Caco-2 (cell line): ENCODE measurements at regions not wholly inside any gene's neighbourhood (a gene's known extent, or its start where the extent isn't known, plus 50 kb on each side); places are given as distances from the start of the nearest gene placed in this dataset.

Source experiments
- BruUV-seq: library from RNA; stranded (reverse); fragments of 400-500 nt; replicated peaks from 2 replicates; lab custom pipeline; 2021; lab: Mats Ljungman, UMichigan
- CTCF ChIA-PET: fragments of 300-600 bp; sonication (Branson Sonifier 250); formaldehyde crosslinking; loops from one replicate; lab custom pipeline; 2022; ENCODE audit warnings: antibody characterized with exemption; lab: Charles Lee
- POLR2A ChIA-PET: fragments of 300-600 bp; sonication (Branson Sonifier 250); formaldehyde crosslinking; loops from one replicate; lab custom pipeline; 2022; ENCODE audit warnings: antibody characterized with exemption; lab: Charles Lee
- DNase-seq, 2 experiments: peaks; one replicate each; pipeline versions ENCODE4 v3.0.0 to v3.0.0-alpha.2; 2020 to 2022
- H3K27me3 ChIP-seq: replicated peaks from 2 replicates; pipeline ENCODE4 v1.6.0; 2011; ENCODE audit warnings: low read length; ENCODE audit not compliant: control insufficient read depth, insufficient read depth
- H3K36me3 ChIP-seq: 2 replicates; pipeline ENCODE4 v1.5.1; 2011; ENCODE audit warnings: low read length; ENCODE audit not compliant: control insufficient read depth, insufficient read depth
- H3K4me1 ChIP-seq: fragments of 250-450 bp; sonication (Bioruptor Pico); 2 replicates; pipeline ENCODE4 v1.5.1; 2020; ENCODE audit warnings: mild to moderate bottlenecking
- H3K4me3 ChIP-seq: 2 replicates; pipeline ENCODE4 v1.5.1; 2011; ENCODE audit warnings: low read depth, mild to moderate bottlenecking, control low read depth, low read length
- H3K9me3 ChIP-seq: fragments of 250-450 bp; sonication (Bioruptor Pico); 2 replicates; pipeline ENCODE4 v1.5.1; 2020; ENCODE audit warnings: mild to moderate bottlenecking, moderate library complexity
- H3K27ac Mint-ChIP-seq: one replicate; pipeline ENCODE4 v1.8.0; 2022; ENCODE audit warnings: mixed read lengths; ENCODE audit not compliant: unreplicated experiment
- H3K27me3 Mint-ChIP-seq: one replicate; pipeline ENCODE4 v1.8.0; 2022; ENCODE audit warnings: mixed read lengths; ENCODE audit not compliant: insufficient read depth, unreplicated experiment
- H3K36me3 Mint-ChIP-seq: one replicate; pipeline ENCODE4 v1.8.0; 2022; ENCODE audit warnings: mild to moderate bottlenecking, mixed read lengths; ENCODE audit not compliant: insufficient read depth, unreplicated experiment
- H3K4me1 Mint-ChIP-seq: one replicate; pipeline ENCODE4 v1.8.0; 2022; ENCODE audit warnings: low read depth, mixed read lengths; ENCODE audit not compliant: unreplicated experiment
- H3K4me3 Mint-ChIP-seq: one replicate; pipeline ENCODE4 v1.8.0; 2022; ENCODE audit warnings: mild to moderate bottlenecking, moderate library complexity, mixed read lengths; ENCODE audit not compliant: unreplicated experiment
- H3K9me3 Mint-ChIP-seq: one replicate; pipeline ENCODE4 v1.8.0; 2022; ENCODE audit warnings: mixed read lengths; ENCODE audit not compliant: unreplicated experiment
- intact Hi-C: fragments of 100-400 bp; cut with micrococcal nuclease; formaldehyde crosslinking; loops from one replicate; pipeline ENCODE4 v1.10.0; 2022; ENCODE audit not compliant: unreplicated experiment
- TF ChIP-seq, protein P1 (sequence below), 2 experiments: fragments of 200-600 bp in 1 of 2; IDR thresholded peaks; 1 replicate in 1 of 2; 2 replicates in 1 of 2; pipeline versions ENCODE4 v1.5.1 to v1.8.0; 2011 to 2022; ENCODE audit warnings: antibody characterized with exemption in 1 of 2, control low read depth in 1 of 2, inconsistent platforms in 1 of 2, low read depth in 1 of 2, low read length in 1 of 2, mild to moderate bottlenecking in 1 of 2, moderate library complexity in 1 of 2; ENCODE audit not compliant: insufficient read depth in 1 of 2, severe bottlenecking in 1 of 2, unreplicated experiment in 1 of 2

DNA sequence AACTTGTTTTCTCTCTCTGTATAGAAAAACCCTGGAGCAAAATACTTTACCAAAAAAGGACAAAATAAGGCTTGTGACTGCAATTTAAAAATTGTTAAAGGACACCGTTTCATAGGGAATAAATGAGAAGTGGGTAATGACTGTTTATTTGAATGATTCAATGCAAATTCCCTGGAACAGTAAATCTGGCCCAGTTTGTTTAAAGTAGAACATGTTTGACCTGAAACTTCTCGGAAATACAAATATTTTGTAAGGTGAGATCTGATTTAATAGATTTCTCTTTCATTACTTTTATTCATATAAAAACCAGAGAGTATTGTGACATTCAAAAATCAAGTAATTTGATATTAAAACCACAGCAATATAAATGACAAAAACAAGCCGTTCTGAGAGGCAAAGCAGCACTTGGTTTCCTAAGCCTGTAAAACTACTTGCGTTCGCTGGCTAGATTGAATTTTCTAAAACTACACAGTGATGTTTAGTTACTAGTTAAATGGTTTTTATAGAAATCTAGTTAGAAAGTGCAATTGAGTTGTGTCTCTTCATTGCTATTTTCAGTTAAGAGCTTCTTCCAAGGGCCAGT lies 76.8 kb upstream of the PITRM1 start:
- no peak overlapping the region for H3K27ac Mint-ChIP-seq

DNA sequence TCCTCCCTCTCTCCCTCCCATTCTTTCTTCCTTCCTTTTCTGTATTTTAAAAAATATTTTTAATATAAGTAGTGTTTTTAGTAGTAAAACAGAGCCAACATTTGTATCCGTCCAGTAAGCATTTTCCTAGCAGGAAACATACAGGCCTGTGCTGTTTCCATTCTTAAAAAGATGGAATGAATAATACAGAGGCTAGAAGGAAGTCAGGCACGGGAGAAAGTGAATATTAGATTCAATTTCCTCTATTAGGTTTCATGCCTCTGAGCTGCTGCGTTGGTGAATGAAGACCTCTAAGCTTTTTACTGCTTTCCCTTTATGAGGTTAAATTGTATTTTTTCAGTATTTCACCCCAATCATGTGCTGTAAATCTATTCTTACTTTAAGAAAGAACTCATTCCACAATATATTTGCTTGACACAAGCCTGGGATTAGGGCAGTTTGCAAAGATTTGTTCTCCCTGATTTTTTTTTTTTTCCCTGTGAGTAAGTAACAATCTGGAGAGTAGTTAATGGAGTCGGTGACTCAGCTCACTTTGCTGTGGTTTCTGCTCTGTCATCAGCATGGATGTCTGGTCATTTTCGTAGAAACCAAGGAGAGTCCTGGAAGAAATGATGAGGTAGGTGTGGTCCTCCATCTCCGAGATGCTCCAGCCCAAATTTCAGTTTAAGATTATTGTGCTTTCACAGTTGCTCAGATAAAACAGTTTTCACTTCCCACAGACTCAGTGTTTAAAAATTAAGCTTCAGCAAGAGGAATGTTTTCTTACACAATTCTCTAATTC lies 76.1 kb upstream of the PITRM1 start:
- CTCF ChIA-PET, result no interaction called here
- Mint-ChIP-seq H3K27me3 (peaks cover 9% of the 10 kb centered on the region), H3K36me3 (no peaks in the 10 kb centered on the region), H3K27ac (no peak overlapping the region), H3K9me3 (no peaks in the 10 kb centered on the region), H3K4me1 (no peaks in the 10 kb centered on the region), H3K4me3 (no peak overlapping the region)
- Histone ChIP-seq H3K9me3 (0 out of 2 replicates have a peak, but pooled peaks cover 5% of the 10 kb centered on the region), H3K4me3 (no peak overlapping the region), H3K4me1 (peaks cover 3% of the 10 kb centered on the region; the same call in 1 of the 2 replicates), H3K36me3 (no peaks in the 10 kb centered on the region), H3K27me3 (no peaks in the 10 kb centered on the region)
- TF ChIP-seq, protein P1, sequence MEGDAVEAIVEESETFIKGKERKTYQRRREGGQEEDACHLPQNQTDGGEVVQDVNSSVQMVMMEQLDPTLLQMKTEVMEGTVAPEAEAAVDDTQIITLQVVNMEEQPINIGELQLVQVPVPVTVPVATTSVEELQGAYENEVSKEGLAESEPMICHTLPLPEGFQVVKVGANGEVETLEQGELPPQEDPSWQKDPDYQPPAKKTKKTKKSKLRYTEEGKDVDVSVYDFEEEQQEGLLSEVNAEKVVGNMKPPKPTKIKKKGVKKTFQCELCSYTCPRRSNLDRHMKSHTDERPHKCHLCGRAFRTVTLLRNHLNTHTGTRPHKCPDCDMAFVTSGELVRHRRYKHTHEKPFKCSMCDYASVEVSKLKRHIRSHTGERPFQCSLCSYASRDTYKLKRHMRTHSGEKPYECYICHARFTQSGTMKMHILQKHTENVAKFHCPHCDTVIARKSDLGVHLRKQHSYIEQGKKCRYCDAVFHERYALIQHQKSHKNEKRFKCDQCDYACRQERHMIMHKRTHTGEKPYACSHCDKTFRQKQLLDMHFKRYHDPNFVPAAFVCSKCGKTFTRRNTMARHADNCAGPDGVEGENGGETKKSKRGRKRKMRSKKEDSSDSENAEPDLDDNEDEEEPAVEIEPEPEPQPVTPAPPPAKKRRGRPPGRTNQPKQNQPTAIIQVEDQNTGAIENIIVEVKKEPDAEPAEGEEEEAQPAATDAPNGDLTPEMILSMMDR (IDR thresholded peaks at IDR 0.05; ENCODE audit: insufficient read depth in 1 of 2, low read depth in 1 of 2, low read length in 1 of 2, severe bottlenecking in 1 of 2, unreplicated experiment in 1 of 2), result no peak
- DNase-seq, result no peak
- intact Hi-C loops, result no loop called here
- no TSS peak for BruUV-seq
- POLR2A ChIA-PET, result no interaction called here

More for the DNA sequence above, 76.8 kb upstream of the PITRM1 start:
- H3K9me3 ChIP-seq, result 0 out of 2 replicates have a peak, but pooled peaks cover 5% of the 10 kb centered on the region
- Mint-ChIP-seq H3K4me1 (no peaks in the 10 kb centered on the region), H3K9me3 (no peaks in the 10 kb centered on the region), H3K36me3 (no peaks in the 10 kb centered on the region), H3K4me3 (no peak overlapping the region), H3K27me3 (peaks cover 13% of the 10 kb centered on the region)
- H3K4me1 ChIP-seq, result peaks cover 3% of the 10 kb centered on the region; the same call in 1 of the 2 replicates
- H3K36me3 ChIP-seq, result no peaks in the 10 kb centered on the region
- H3K4me3 ChIP-seq, result no peak overlapping the region
- no peak for DNase-seq
- intact Hi-C loops, result no loop called here
- no peaks in the 10 kb centered on the region for H3K27me3 ChIP-seq
- no TSS peak for BruUV-seq
- POLR2A ChIA-PET, result no interaction called here
- CTCF ChIA-PET, result no interaction called here
- TF ChIP-seq, protein P1 (IDR thresholded peaks at IDR 0.05; ENCODE audit: insufficient read depth in 1 of 2, low read depth in 1 of 2, low read length in 1 of 2, severe bottlenecking in 1 of 2, unreplicated experiment in 1 of 2), result no peak

- Histone ChIP-seq H3K9me3 (0 out of 2 replicates have a peak, but pooled peaks cover 2% of the 10 kb centered on the region), H3K36me3 (no peaks in the 10 kb centered on the region), H3K27me3 (no peaks in the 10 kb centered on the region), H3K4me3 (no peak overlapping the region), H3K4me1 (peaks cover 3% of the 10 kb centered on the region; the same call in 1 of the 2 replicates)
- Mint-ChIP-seq H3K4me1 (no peaks in the 10 kb centered on the region), H3K36me3 (no peaks in the 10 kb centered on the region), H3K9me3 (no peaks in the 10 kb centered on the region), H3K4me3 (no peak overlapping the region), H3K27me3 (no peaks in the 10 kb centered on the region), H3K27ac (no peak overlapping the region)
- CTCF ChIA-PET, result no interaction called here
- DNase-seq, result no peak
- no TSS peak for BruUV-seq
- intact Hi-C loops, result no loop called here
- POLR2A ChIA-PET, result no interaction called here
- TF ChIP-seq, protein P1 (IDR thresholded peaks at IDR 0.05; ENCODE audit: insufficient read depth in 1 of 2, low read depth in 1 of 2, low read length in 1 of 2, severe bottlenecking in 1 of 2, unreplicated experiment in 1 of 2), result no peak
These were observed 72.8 kb upstream of the PITRM1 start for GRCh38 chr10:3245395-3245794.
